H9 (cell line): ENCODE measurements at regions not wholly inside any gene's neighbourhood (a gene's known extent, or its start where the extent isn't known, plus 50 kb on each side); places are given as distances from the start of the nearest gene placed in this dataset.

Experiments
- DNase-seq: peaks from one replicate; pipeline ENCODE4 v3.0.0-alpha.2; 2017
- H2AFZ ChIP-seq: one replicate; pipeline ENCODE4 v1.6.1; 2013; ENCODE audit warnings: mild to moderate bottlenecking, low read length, control low read depth, moderate library complexity
- H2AK5ac ChIP-seq: 2 replicates; pipeline ENCODE4 v1.6.1; 2013; ENCODE audit warnings: low read length, control low read depth, mixed read lengths; ENCODE audit not compliant: insufficient read length
- H2BK120ac ChIP-seq: one replicate; pipeline ENCODE4 v1.6.1; 2013; ENCODE audit warnings: low read depth, mild to moderate bottlenecking, low read length, control low read depth, inconsistent platforms; ENCODE audit not compliant: poor library complexity, severe bottlenecking
- H2BK12ac ChIP-seq: 2 replicates; pipeline ENCODE4 v1.6.1; 2013; ENCODE audit warnings: low read length, control low read depth, mixed read lengths, low read depth; ENCODE audit not compliant: insufficient read length
- H2BK15ac ChIP-seq: 2 replicates; pipeline ENCODE4 v1.6.1; 2013; ENCODE audit warnings: low read depth, low read length, control low read depth
- H2BK20ac ChIP-seq: one replicate; pipeline ENCODE4 v1.6.1; 2013; ENCODE audit warnings: low read depth, mild to moderate bottlenecking, low read length, control low read depth, inconsistent platforms; ENCODE audit not compliant: poor library complexity, severe bottlenecking
- H2BK5ac ChIP-seq: 2 replicates; pipeline ENCODE4 v1.6.1; 2013; ENCODE audit warnings: low read length, control low read depth, mixed read lengths; ENCODE audit not compliant: insufficient read length
- H3K14ac ChIP-seq: 2 replicates; pipeline ENCODE4 v1.6.1; 2013; ENCODE audit warnings: low read length, control low read depth; ENCODE audit not compliant: insufficient read depth
- H3K18ac ChIP-seq: 2 replicates; pipeline ENCODE4 v1.6.1; 2013; ENCODE audit warnings: low read depth, mild to moderate bottlenecking, mixed read lengths, low read length, control low read depth; ENCODE audit not compliant: insufficient read length
- H3K23ac ChIP-seq: 2 replicates; pipeline ENCODE4 v1.6.1; 2013; ENCODE audit warnings: low read length, control low read depth, mixed read lengths, low read depth; ENCODE audit not compliant: insufficient read length
- H3K23me2 ChIP-seq: 2 replicates; pipeline ENCODE4 v1.6.1; 2013; ENCODE audit warnings: low read depth, mild to moderate bottlenecking, mixed read lengths, low read length, control low read depth; ENCODE audit not compliant: insufficient read length, poor library complexity, severe bottlenecking
- H3K27ac ChIP-seq: 2 replicates; pipeline ENCODE4 v1.5.1; 2013; ENCODE audit warnings: low read length, control low read depth, mixed read lengths, low read depth; ENCODE audit not compliant: insufficient read length
- H3K27me3 ChIP-seq: 2 replicates; pipeline ENCODE4 v1.6.1; 2013; ENCODE audit warnings: low read length, control low read depth, inconsistent platforms; ENCODE audit not compliant: insufficient read depth
- H3K4ac ChIP-seq: 2 replicates; pipeline ENCODE4 v1.6.1; 2013; ENCODE audit warnings: low read depth, mild to moderate bottlenecking, control low read depth, inconsistent platforms, low read length, moderate library complexity
- H3K4me1 ChIP-seq: 2 replicates; pipeline ENCODE4 v1.6.1; 2013; ENCODE audit warnings: low read length, control low read depth, inconsistent platforms; ENCODE audit not compliant: insufficient read depth
- H3K4me2 ChIP-seq: 2 replicates; pipeline ENCODE4 v1.6.1; 2013; ENCODE audit warnings: low read length, control low read depth, mixed read lengths; ENCODE audit not compliant: insufficient read length, insufficient read depth
- H3K56ac ChIP-seq: 2 replicates; pipeline ENCODE4 v1.6.1; 2013; ENCODE audit warnings: low read depth, mild to moderate bottlenecking, mixed read lengths, low read length, control low read depth; ENCODE audit not compliant: insufficient read length
- H3K79me1 ChIP-seq: 2 replicates; pipeline ENCODE4 v1.6.1; 2013; ENCODE audit warnings: low read depth, mild to moderate bottlenecking, moderate library complexity, low read length, control low read depth, inconsistent platforms; ENCODE audit not compliant: insufficient read depth, poor library complexity, severe bottlenecking
- H3K79me2 ChIP-seq: 2 replicates; pipeline ENCODE4 v1.6.1; 2013; ENCODE audit warnings: low read length, control low read depth, inconsistent platforms; ENCODE audit not compliant: insufficient read depth
- H3K9ac ChIP-seq: 2 replicates; pipeline ENCODE4 v1.6.1; 2013; ENCODE audit warnings: low read length, control low read depth, mixed read lengths; ENCODE audit not compliant: insufficient read length; ENCODE audit errors: extremely low read depth
- H3K9me3 ChIP-seq: one replicate; pipeline ENCODE4 v1.6.1; 2013; ENCODE audit warnings: low read depth, low read length, inconsistent platforms; ENCODE audit not compliant: control insufficient read depth
- H3T11ph ChIP-seq: one replicate; pipeline ENCODE4 v1.6.1; 2013; ENCODE audit warnings: mild to moderate bottlenecking, low read length, control low read depth, inconsistent platforms
- H4K20me1 ChIP-seq: one replicate; pipeline ENCODE4 v1.6.1; 2013; ENCODE audit not compliant: control insufficient read depth, insufficient read length, insufficient read depth
- H4K5ac ChIP-seq: 2 replicates; pipeline ENCODE4 v1.6.1; 2013; ENCODE audit warnings: low read depth, mild to moderate bottlenecking, mixed read lengths, low read length, control low read depth; ENCODE audit not compliant: insufficient read length
- H4K8ac ChIP-seq: replicated peaks from 2 replicates; pipeline ENCODE4 v1.6.1; 2013; ENCODE audit warnings: low read length, control low read depth, mixed read lengths, low read depth; ENCODE audit not compliant: insufficient read length
- H4K91ac ChIP-seq: 2 replicates; pipeline ENCODE4 v1.6.1; 2013; ENCODE audit warnings: low read depth, mild to moderate bottlenecking, moderate library complexity, mixed read lengths, low read length, control low read depth; ENCODE audit not compliant: insufficient read length
- H3K27ac Mint-ChIP-seq, 3 experiments: 2 replicates in 2 of 3; 3 replicates in 1 of 3; pipeline ENCODE4 v1.8.0; 2020 to 2021; ENCODE audit warnings: mixed read lengths in 3 of 3, mild to moderate bottlenecking in 1 of 3, moderate library complexity in 1 of 3
- H3K27me3 Mint-ChIP-seq: 2 replicates; pipeline ENCODE4 v1.8.0; 2021; ENCODE audit warnings: low read depth, mild to moderate bottlenecking, moderate library complexity, mixed read lengths
- H3K36me3 Mint-ChIP-seq, 3 experiments: 2 replicates in 2 of 3; 3 replicates in 1 of 3; pipeline ENCODE4 v1.8.0; 2020 to 2021; ENCODE audit warnings: low read depth in 3 of 3, mixed read lengths in 3 of 3; ENCODE audit not compliant: insufficient read depth in 1 of 3
- H3K4me1 Mint-ChIP-seq, 2 experiments: 2 replicates each; pipeline ENCODE4 v1.8.0; 2020; ENCODE audit warnings: mixed read lengths in 2 of 2
- H3K4me3 Mint-ChIP-seq, 2 experiments: 2 replicates in 1 of 2; 3 replicates in 1 of 2; pipeline ENCODE4 v1.8.0; 2020 to 2021; ENCODE audit warnings: mild to moderate bottlenecking in 2 of 2, mixed read lengths in 2 of 2, moderate library complexity in 1 of 2
- H3K9me3 Mint-ChIP-seq, 2 experiments: 2 replicates in 1 of 2; 3 replicates in 1 of 2; pipeline ENCODE4 v1.8.0; 2020; ENCODE audit warnings: mild to moderate bottlenecking in 2 of 2, mixed read lengths in 2 of 2, moderate library complexity in 1 of 2
- CTCF ChIP-seq: fragments of 200-600 bp; sonication (generic); conservative IDR thresholded peaks from 3 replicates; pipeline ENCODE4 v1.8.0; 2021; ENCODE audit warnings: antibody characterized with exemption, mild to moderate bottlenecking
- WGBS: extraction: QIAGEN DNeasy Blood & Tissue Kit; methylation state at CpG from one replicate; pipeline ENCODE4 v1.1.7; 2013; ENCODE audit warnings: missing lambda C conversion rate, low lambda C conversion rate, mixed read lengths; ENCODE audit not compliant: insufficient read length; ENCODE audit errors: extremely low coverage; 5-methylcytosine and 5-hydroxymethylcytosine counted together

- no peak overlapping the region for H3K56ac ChIP-seq
- H3K4me3 Mint-ChIP-seq = no peak overlapping the region
- H3K4me2 ChIP-seq = no peak overlapping the region
- H4K20me1 ChIP-seq = no peaks in the 10 kb centered on the region
- no peak overlapping the region for H3K23ac ChIP-seq
- H3K4ac ChIP-seq = no peak overlapping the region
- H2BK12ac ChIP-seq = no peak overlapping the region
- H3K27ac ChIP-seq = no peak overlapping the region
- H4K91ac ChIP-seq = no peak overlapping the region
- no peak overlapping the region; the same call in 1 of the 2 replicates for H3K14ac ChIP-seq
- H2AK5ac ChIP-seq = no peak overlapping the region
- no peak overlapping the region for H4K8ac ChIP-seq
- no peak for DNase-seq
- TF ChIP-seq CTCF = no peak
- no peaks in the 10 kb centered on the region for H3K27me3 ChIP-seq
- H2BK120ac ChIP-seq = no peak overlapping the region
- H3K9ac ChIP-seq = no peak overlapping the region
- peaks cover 0 to 2% (median 0%) of the 10 kb centered on the region in 3 experiments; a peak in 1 of 7 replicates for H3K36me3 Mint-ChIP-seq
- H3K27ac Mint-ChIP-seq = no peak overlapping the region
- no peak overlapping the region for H4K5ac ChIP-seq
- no peak overlapping the region for H2AFZ ChIP-seq
- H3K9me3 Mint-ChIP-seq = peaks cover 0 to 2% of the 10 kb centered on the region in 2 experiments; a peak in 3 of 5 replicates
- H3T11ph ChIP-seq = no peak overlapping the region
- H2BK15ac ChIP-seq = no peak overlapping the region
- no peaks in the 10 kb centered on the region for H3K4me1 ChIP-seq
- H3K4me1 Mint-ChIP-seq = peaks cover 26 to 30% of the 10 kb centered on the region in 2 experiments
- H3K23me2 ChIP-seq = no peaks in the 10 kb centered on the region
- no peak overlapping the region for H2BK20ac ChIP-seq
- H3K9me3 ChIP-seq = no peaks in the 10 kb centered on the region
- no peak overlapping the region for H3K18ac ChIP-seq
- H3K79me2 ChIP-seq = no peaks in the 10 kb centered on the region
- peaks cover 10% of the 10 kb centered on the region for H3K27me3 Mint-ChIP-seq
- no peak overlapping the region for H2BK5ac ChIP-seq
- no CpG with 5 or more reads among the region's 5 CpGs for WGBS
- no peaks in the 10 kb centered on the region for H3K79me1 ChIP-seq
These were observed 239.3 kb downstream of the GADD45G start for GRCh38 chr9:89844075-89844474.
